Natural killer cell treated with Interleukin-12 subunit alpha and Interleukin-12 subunit beta and Interleukin-15 and Interleukin-18, amount 100 ng/mL, for 72 hours (primary cell): ENCODE measurements at regions not wholly inside any gene's neighbourhood (a gene's known extent, or its start where the extent isn't known, plus 50 kb on each side); places are given as distances from the start of the nearest gene placed in this dataset.

Source experiments
- ATAC-seq, 2 donors: fragments of 150-1000 bp; cut with Tn5 transposase in 1 of 2; sonication (Bioruptor Pico), chemical (Tn5 transposase) in 1 of 2; 2 replicates each; pipeline ENCODE4 v1.10.0; 2021
- DNase-seq: peaks from one replicate; pipeline ENCODE4 v3.0.0; 2022; ENCODE audit warnings: low spot score
- H3K27ac Mint-ChIP-seq, 2 donors: 1 replicate in 1 of 2; 2 replicates in 1 of 2; pipeline ENCODE4 v1.8.0; 2022; ENCODE audit warnings: mixed read lengths in 2 of 2, mild to moderate bottlenecking in 1 of 2, moderate library complexity in 1 of 2
- H3K27me3 Mint-ChIP-seq, 2 donors: 1 replicate in 1 of 2; 2 replicates in 1 of 2; pipeline ENCODE4 v1.8.0; 2022; ENCODE audit warnings: mixed read lengths in 2 of 2
- H3K36me3 Mint-ChIP-seq: one replicate; pipeline ENCODE4 v1.8.0; 2022; ENCODE audit warnings: mixed read lengths
- H3K4me1 Mint-ChIP-seq, 2 donors: 1 replicate in 1 of 2; 2 replicates in 1 of 2; pipeline ENCODE4 v1.8.0; 2022; ENCODE audit warnings: low read depth in 2 of 2, mixed read lengths in 2 of 2, mild to moderate bottlenecking in 1 of 2
- H3K4me3 Mint-ChIP-seq: one replicate; pipeline ENCODE4 v1.8.0; 2022; ENCODE audit warnings: mixed read lengths
- H3K9me3 Mint-ChIP-seq: 2 replicates; pipeline ENCODE4 v1.8.0; 2022; ENCODE audit warnings: mixed read lengths

- H3K36me3 Mint-ChIP-seq = no peaks in the 10 kb centered on the region
- ATAC-seq (no peak), DNase-seq (no peak)
- no peaks in the 10 kb centered on the region for H3K27me3 Mint-ChIP-seq
- H3K4me3 Mint-ChIP-seq = no peak overlapping the region
- no peak overlapping the region for H3K27ac Mint-ChIP-seq
- peaks cover 6% of the 10 kb centered on the region for H3K9me3 Mint-ChIP-seq
- H3K4me1 Mint-ChIP-seq = no peaks in the 10 kb centered on the region
Observed at GRCh38 chr2:34123996-34124785, 525.1 kb upstream of the FAM98A start.

DNA sequence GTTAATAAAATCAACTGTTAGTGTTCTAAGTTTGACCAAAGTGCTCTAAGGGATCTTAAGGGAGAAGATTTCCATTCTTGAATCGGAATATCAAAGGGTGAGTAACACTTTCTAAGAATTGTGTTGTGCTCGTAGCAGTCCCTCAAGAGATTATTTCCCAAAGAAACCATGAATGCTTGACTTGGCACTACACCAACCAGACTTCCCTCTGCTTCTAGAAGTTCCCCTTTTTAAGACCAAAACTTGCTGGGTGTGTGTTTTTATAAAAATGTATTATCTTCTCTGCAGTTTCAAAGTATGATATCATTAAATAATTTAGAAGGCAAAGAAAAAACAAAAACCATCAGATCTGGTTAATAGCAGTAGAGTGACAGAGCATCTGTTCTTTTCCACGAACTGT is 522.0 kb upstream of the FAM98A start:
- H3K27me3 Mint-ChIP-seq = no peaks in the 10 kb centered on the region
- H3K27ac Mint-ChIP-seq = no peak overlapping the region
- H3K4me1 Mint-ChIP-seq = no peaks in the 10 kb centered on the region
- no peak overlapping the region for H3K4me3 Mint-ChIP-seq
- H3K9me3 Mint-ChIP-seq = peaks cover 9% of the 10 kb centered on the region
- ATAC-seq (no peak), DNase-seq (no peak)
- no peaks in the 10 kb centered on the region for H3K36me3 Mint-ChIP-seq

DNA sequence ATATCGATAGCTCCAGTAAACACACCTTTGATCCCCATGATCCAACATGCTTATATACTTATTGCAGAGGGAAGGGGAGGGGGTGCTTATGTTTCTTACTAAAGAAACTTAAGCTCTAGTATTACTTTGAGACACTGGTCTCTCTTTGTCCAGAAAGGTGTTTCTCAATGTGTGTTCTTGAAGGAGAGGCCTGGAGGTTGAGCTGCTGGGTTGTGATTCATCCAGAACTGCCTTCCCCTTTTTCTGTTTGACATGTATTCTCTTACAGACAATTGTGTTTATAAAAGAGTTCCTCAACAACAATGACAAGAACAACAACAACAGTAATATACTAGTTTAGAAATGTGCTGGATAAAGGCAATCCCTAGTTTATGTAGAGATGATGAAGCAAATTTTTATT is 516.0 kb upstream of the FAM98A start:
- H3K4me1 Mint-ChIP-seq = no peaks in the 10 kb centered on the region
- no peak overlapping the region for H3K27ac Mint-ChIP-seq
- H3K9me3 Mint-ChIP-seq = peaks cover 9% of the 10 kb centered on the region
- no peaks in the 10 kb centered on the region for H3K36me3 Mint-ChIP-seq
- H3K4me3 Mint-ChIP-seq = no peak overlapping the region
- no peak for DNase-seq
- H3K27me3 Mint-ChIP-seq = no peaks in the 10 kb centered on the region
- no peak for ATAC-seq

DNA sequence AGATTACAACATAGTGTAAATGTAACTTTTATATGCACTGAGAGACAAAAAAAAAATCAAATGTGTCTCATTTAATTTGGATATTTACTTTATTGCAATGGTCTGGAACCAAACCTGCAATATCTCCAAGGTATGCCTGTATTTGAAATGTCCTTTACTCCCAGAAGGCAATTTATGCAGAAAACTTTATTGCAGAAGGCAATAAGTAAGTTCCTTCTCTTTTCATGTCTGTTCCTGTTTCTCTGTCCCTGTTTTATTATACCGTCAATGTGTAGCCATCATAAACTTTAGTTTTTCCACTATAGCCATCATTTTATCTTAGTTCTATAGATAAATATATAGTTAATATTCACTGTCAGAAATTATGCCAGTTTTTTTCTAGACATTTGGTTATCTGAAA is 513.1 kb upstream of the FAM98A start:
- peaks cover 3% of the 10 kb centered on the region for H3K9me3 Mint-ChIP-seq

DNA sequence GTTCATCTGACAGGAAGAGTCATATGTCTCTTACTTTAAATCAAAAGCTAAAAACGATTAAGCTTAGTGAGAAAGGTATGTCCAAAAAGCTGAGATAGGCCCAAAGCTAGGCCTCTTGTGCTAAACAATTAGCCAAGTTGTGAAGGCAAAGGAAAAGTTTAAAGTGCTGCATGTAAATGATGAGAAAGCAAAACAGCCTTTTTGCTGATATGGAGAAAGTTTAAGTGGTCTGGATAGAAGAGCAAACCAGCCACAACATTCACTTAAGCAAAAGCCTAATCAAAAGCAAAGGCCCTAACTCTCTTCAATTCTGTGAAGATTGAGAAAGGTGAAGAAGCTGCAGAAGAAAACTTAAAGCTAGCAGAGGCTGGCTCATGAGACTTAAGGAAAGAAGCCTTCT is 511.3 kb upstream of the FAM98A start:
- Mint-ChIP-seq H3K36me3 (no peaks in the 10 kb centered on the region), H3K4me3 (no peak overlapping the region), H3K27me3 (peaks cover 0 to 7% of the 10 kb centered on the region in 2 donors), H3K9me3 (peaks cover 3% of the 10 kb centered on the region), H3K27ac (no peak overlapping the region), H3K4me1 (no peaks in the 10 kb centered on the region)
- ATAC-seq (no peak), DNase-seq (no peak)

More for the DNA sequence above, 513.1 kb upstream of the FAM98A start:
- DNase-seq = no peak
- Mint-ChIP-seq H3K27me3 (no peaks in the 10 kb centered on the region), H3K4me1 (no peaks in the 10 kb centered on the region), H3K36me3 (no peaks in the 10 kb centered on the region), H3K4me3 (no peak overlapping the region), H3K27ac (no peak overlapping the region)
- no peak for ATAC-seq

GRCh38 chr2:34107811-34108210 is 508.7 kb upstream of the FAM98A start:
- Mint-ChIP-seq H3K4me3 (no peak overlapping the region), H3K27ac (no peak overlapping the region), H3K9me3 (no peaks in the 10 kb centered on the region), H3K36me3 (no peaks in the 10 kb centered on the region), H3K4me1 (no peaks in the 10 kb centered on the region), H3K27me3 (peaks cover 0 to 7% of the 10 kb centered on the region in 2 donors)
- no peak for ATAC-seq
- DNase-seq = no peak

- H3K27ac Mint-ChIP-seq = no peak overlapping the region
- H3K36me3 Mint-ChIP-seq = no peaks in the 10 kb centered on the region
- no peaks in the 10 kb centered on the region for H3K4me1 Mint-ChIP-seq
- H3K4me3 Mint-ChIP-seq = no peak overlapping the region
- no peaks in the 10 kb centered on the region for H3K9me3 Mint-ChIP-seq
- peaks cover 0 to 7% of the 10 kb centered on the region in 2 donors for H3K27me3 Mint-ChIP-seq
- DNase-seq (no peak), ATAC-seq (no peak)
Observed at GRCh38 chr2:34105006-34105767, 506.1 kb upstream of the FAM98A start.

GRCh38 chr2:34104601-34105000 is 505.5 kb upstream of the FAM98A start:
- Mint-ChIP-seq H3K4me3 (no peak overlapping the region), H3K36me3 (no peaks in the 10 kb centered on the region), H3K27ac (no peak overlapping the region), H3K27me3 (peaks cover 0 to 7% of the 10 kb centered on the region in 2 donors), H3K9me3 (no peaks in the 10 kb centered on the region), H3K4me1 (no peaks in the 10 kb centered on the region)
- ATAC-seq (no peak), DNase-seq (no peak)

- no peak for ATAC-seq
- DNase-seq = no peak
- H3K9me3 Mint-ChIP-seq = no peaks in the 10 kb centered on the region
- no peak overlapping the region for H3K4me3 Mint-ChIP-seq
- H3K4me1 Mint-ChIP-seq = no peaks in the 10 kb centered on the region
- no peak overlapping the region for H3K27ac Mint-ChIP-seq
- peaks cover 0 to 7% of the 10 kb centered on the region in 2 donors for H3K27me3 Mint-ChIP-seq
- H3K36me3 Mint-ChIP-seq = no peaks in the 10 kb centered on the region
Observed at GRCh38 chr2:34103437-34103836, 504.3 kb upstream of the FAM98A start.

- Mint-ChIP-seq H3K9me3 (no peaks in the 10 kb centered on the region), H3K4me3 (no peak overlapping the region), H3K36me3 (no peaks in the 10 kb centered on the region), H3K27ac (no peak overlapping the region), H3K27me3 (peaks cover 0 to 7% of the 10 kb centered on the region in 2 donors), H3K4me1 (no peaks in the 10 kb centered on the region)
- ATAC-seq (no peak), DNase-seq (no peak)
Observed at GRCh38 chr2:34102339-34102738, 503.2 kb upstream of the FAM98A start.

- Mint-ChIP-seq H3K4me1 (no peaks in the 10 kb centered on the region), H3K4me3 (no peak overlapping the region), H3K36me3 (no peaks in the 10 kb centered on the region), H3K9me3 (no peaks in the 10 kb centered on the region), H3K27me3 (no peaks in the 10 kb centered on the region), H3K27ac (no peak overlapping the region)
- ATAC-seq (no peak), DNase-seq (no peak)
Observed at GRCh38 chr2:34099377-34099776, 500.3 kb upstream of the FAM98A start.

DNA sequence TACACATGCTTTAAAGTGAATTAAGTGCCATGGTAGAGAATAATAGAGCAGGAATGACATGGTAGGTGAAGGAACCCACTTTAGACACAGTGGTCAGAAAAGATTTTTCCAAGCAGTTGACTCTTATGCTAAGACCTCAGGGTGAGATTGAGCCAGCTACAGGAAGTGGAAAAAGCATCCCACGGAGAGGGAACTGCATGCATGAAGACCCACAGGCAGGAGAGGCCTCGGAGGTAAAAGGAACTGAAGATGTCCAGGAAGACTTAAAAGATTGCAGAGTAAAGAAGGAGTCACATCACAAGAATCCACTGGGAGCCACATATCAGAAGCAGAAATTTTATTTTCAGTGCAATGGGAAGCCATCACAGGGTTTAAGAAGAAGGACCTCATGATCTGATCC is 499.2 kb upstream of the FAM98A start:
- H3K36me3 Mint-ChIP-seq = no peaks in the 10 kb centered on the region
- H3K4me1 Mint-ChIP-seq = no peaks in the 10 kb centered on the region

DNA sequence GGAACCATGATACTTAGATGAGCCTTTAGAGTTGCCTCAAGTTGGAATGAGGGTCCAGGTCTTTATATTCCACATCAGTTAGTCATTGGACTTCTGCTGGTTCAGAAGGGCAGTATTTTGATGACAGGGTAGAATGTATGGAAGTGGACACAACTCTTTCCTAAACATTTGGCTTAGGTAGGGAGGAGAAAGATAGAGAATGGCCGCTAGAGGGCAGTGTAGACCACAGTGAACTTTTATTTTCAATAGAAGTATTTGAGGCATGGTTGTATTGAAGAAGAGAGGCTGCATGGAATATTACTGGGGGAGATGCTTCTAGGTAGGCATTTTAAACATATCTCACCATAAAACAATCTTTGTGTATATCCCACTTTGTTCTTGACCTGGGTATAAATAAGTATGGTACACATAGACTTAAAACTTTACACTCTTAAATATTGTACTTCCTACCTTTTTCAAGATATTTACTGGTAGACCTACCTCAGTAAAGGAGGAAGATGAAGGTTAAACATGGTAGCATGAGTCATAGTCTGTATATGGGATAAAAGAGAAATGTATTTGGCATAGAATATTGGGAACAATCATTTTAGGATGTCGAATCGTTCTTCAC is 497.6 kb upstream of the FAM98A start:
- no peaks in the 10 kb centered on the region for H3K36me3 Mint-ChIP-seq
- DNase-seq (no peak), ATAC-seq (no peak)
- no peaks in the 10 kb centered on the region for H3K4me1 Mint-ChIP-seq
- H3K27ac Mint-ChIP-seq = no peak overlapping the region
- no peaks in the 10 kb centered on the region for H3K9me3 Mint-ChIP-seq
- no peaks in the 10 kb centered on the region for H3K27me3 Mint-ChIP-seq
- no peak overlapping the region for H3K4me3 Mint-ChIP-seq

More for the DNA sequence above, 499.2 kb upstream of the FAM98A start:
- no peak overlapping the region for H3K4me3 Mint-ChIP-seq
- H3K27me3 Mint-ChIP-seq = no peaks in the 10 kb centered on the region
- DNase-seq = no peak
- H3K27ac Mint-ChIP-seq = no peak overlapping the region
- H3K9me3 Mint-ChIP-seq = no peaks in the 10 kb centered on the region
- ATAC-seq = no peak

DNA sequence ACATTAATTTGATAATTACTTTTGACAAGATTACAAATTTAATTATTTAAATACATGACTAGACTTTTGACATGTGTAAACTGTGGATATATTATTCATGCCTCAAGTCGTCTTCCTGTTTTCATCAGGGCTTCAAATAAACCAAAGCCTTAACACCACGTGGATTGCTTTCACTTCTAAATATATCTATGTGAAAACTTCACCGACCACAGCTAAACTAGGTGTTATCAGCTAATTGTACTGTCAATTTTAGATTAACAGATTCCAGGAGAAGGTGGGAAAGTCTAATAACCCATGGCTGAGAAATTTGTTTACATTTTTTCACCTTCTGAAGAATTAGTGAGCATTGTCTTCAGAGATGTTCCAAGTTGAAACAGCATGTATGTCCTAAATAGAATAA is 494.7 kb upstream of the FAM98A start:
- Mint-ChIP-seq H3K27ac (no peak overlapping the region), H3K9me3 (no peaks in the 10 kb centered on the region), H3K27me3 (no peaks in the 10 kb centered on the region), H3K36me3 (no peaks in the 10 kb centered on the region), H3K4me3 (no peak overlapping the region), H3K4me1 (no peaks in the 10 kb centered on the region)
- ATAC-seq (no peak), DNase-seq (no peak)
